HCT116 (cell line): ENCODE measurements at regions not wholly inside any gene's neighbourhood (a gene's known extent, or its start where the extent isn't known, plus 50 kb on each side); places are given as distances from the start of the nearest gene placed in this dataset.

Experiments
- ATAC-seq: fragments of 200-7000 bp; cut with Tn5 transposase; 2 replicates; pipeline ENCODE4 v1.9.1; 2020; ENCODE audit warnings: mild to moderate bottlenecking, moderate library complexity
- BruUV-seq: library from RNA; stranded (reverse); fragments of 400-500 nt; replicated peaks from 2 replicates; lab custom pipeline; 2021; lab: Mats Ljungman, UMichigan
- CTCF ChIA-PET: fragments of 300-600 bp; sonication (Branson Sonifier 250); formaldehyde crosslinking; loops from one replicate; lab custom pipeline; 2021; ENCODE audit warnings: antibody characterized with exemption; lab: Charles Lee
- POLR2A ChIA-PET: fragments of 300-600, 350-600 bp; sonication (Branson Sonifier 250); formaldehyde crosslinking; loops from one replicate; lab custom pipeline; 2021; ENCODE audit warnings: antibody characterized with exemption; lab: Charles Lee
- RAD21 ChIA-PET, 2 experiments: fragments of 300-600 bp; sonication (Branson Sonifier 250); formaldehyde crosslinking; loops; one replicate each; lab custom pipeline; 2023; ENCODE audit warnings: low total read pairs in 2 of 2; ENCODE audit not compliant: uncharacterized antibody in 2 of 2, unreplicated experiment in 2 of 2, low non-redundant PET in 1 of 2; lab: Charles Lee
- DNase-seq: peaks from one replicate; pipeline ENCODE4 v3.0.0-alpha.2; 2010; ENCODE audit warnings: low read depth, low spot score
- H2AFZ ChIP-seq: fragments of 200-600 bp; shearing (Covaris generic), sonication (generic); 2 replicates; pipeline ENCODE4 v1.6.1; 2017; ENCODE audit warnings: low read depth, mixed run types, mixed read lengths, antibody characterized with exemption, low read length; ENCODE audit not compliant: poor library complexity, severe bottlenecking
- H3K27ac ChIP-seq: 2 replicates; pipeline ENCODE4 v1.5.1; 2012; ENCODE audit warnings: low read depth, low read length
- H3K27me3 ChIP-seq: fragments of 200-600 bp; sonication (generic); 2 replicates; pipeline ENCODE4 v1.6.1; 2016; ENCODE audit warnings: mixed run types, low read length, mixed read lengths; ENCODE audit not compliant: insufficient read depth
- H3K36me3 ChIP-seq, 2 experiments: fragments of 200-500 bp in 1 of 2; fragments of 200-600 bp in 1 of 2; sonication (Bioruptor generic) in 1 of 2; sonication (generic) in 1 of 2; 2 replicates each; pipeline versions ENCODE4 v1.5.1 to v1.6.1; 2014 to 2016; ENCODE audit warnings: low read length in 2 of 2, inconsistent platforms in 1 of 2, mixed read lengths in 1 of 2, mixed run types in 1 of 2; ENCODE audit not compliant: insufficient read depth in 2 of 2, control insufficient read depth in 1 of 2
- H3K4me1 ChIP-seq, 2 experiments: fragments of 200-600 bp in 1 of 2; sonication (generic) in 1 of 2; 2 replicates each; pipeline versions ENCODE4 v1.5.1 to v1.6.1; 2012 to 2017; ENCODE audit warnings: low read length in 2 of 2, inconsistent platforms in 1 of 2, mild to moderate bottlenecking in 1 of 2, mixed read lengths in 1 of 2, mixed run types in 1 of 2, moderate library complexity in 1 of 2; ENCODE audit not compliant: insufficient read depth in 2 of 2, control insufficient read depth in 1 of 2
- H3K4me2 ChIP-seq: fragments of 200-600 bp; sonication (generic); 2 replicates; pipeline ENCODE4 v1.6.1; 2017; ENCODE audit warnings: mixed run types, low read length, mixed read lengths
- H3K4me3 ChIP-seq, 2 experiments: fragments of 200-600 bp in 1 of 2; sonication (generic) in 1 of 2; replicated peaks in 1 of 2; 2 replicates each; pipeline ENCODE4 v1.5.1; 2011 to 2016; ENCODE audit warnings: low read length in 2 of 2, control low read depth in 1 of 2, low read depth in 1 of 2, mild to moderate bottlenecking in 1 of 2, mixed read lengths in 1 of 2, mixed run types in 1 of 2
- H3K79me2 ChIP-seq: fragments of 200-600 bp; sonication (generic); 2 replicates; pipeline ENCODE4 v1.6.1; 2017; ENCODE audit warnings: mild to moderate bottlenecking, mixed run types, low read length, moderate library complexity, mixed read lengths; ENCODE audit not compliant: insufficient read depth
- H3K9ac ChIP-seq: fragments of 200-600 bp; sonication (generic); 2 replicates; pipeline ENCODE4 v1.6.1; 2016; ENCODE audit warnings: low read length, mixed read lengths
- H3K9me2 ChIP-seq: fragments of 200-600 bp; sonication (generic), shearing (Covaris generic); 2 replicates; pipeline ENCODE4 v1.6.1; 2017; ENCODE audit warnings: mixed run types, mild to moderate bottlenecking, moderate library complexity; ENCODE audit not compliant: insufficient read depth
- H3K9me3 ChIP-seq, 2 experiments: fragments of 200-500 bp in 1 of 2; fragments of 200-600 bp in 1 of 2; sonication (Bioruptor generic) in 1 of 2; sonication (generic) in 1 of 2; 2 replicates each; pipeline ENCODE4 v1.6.1; 2014 to 2017; ENCODE audit warnings: low read length in 2 of 2, mixed read lengths in 2 of 2, inconsistent platforms in 1 of 2, low read depth in 1 of 2, mild to moderate bottlenecking in 1 of 2, mixed run types in 1 of 2, moderate library complexity in 1 of 2; ENCODE audit not compliant: control insufficient read depth in 1 of 2, insufficient read depth in 1 of 2
- H4K20me1 ChIP-seq: fragments of 200-600 bp; sonication (generic), shearing (Covaris generic); 2 replicates; pipeline ENCODE4 v1.6.1; 2017; ENCODE audit warnings: mixed run types, mild to moderate bottlenecking, moderate library complexity; ENCODE audit not compliant: insufficient read depth
- ATF3 ChIP-seq: IDR thresholded peaks from 2 replicates; pipeline ENCODE4 v1.6.1; 2012
- CBX3 ChIP-seq: IDR thresholded peaks from 2 replicates; pipeline ENCODE4 v1.6.1; 2012; ENCODE audit warnings: low read depth
- CTCF ChIP-seq, 3 experiments: fragments of 200-600 bp in 1 of 3; sonication (generic) in 1 of 3; IDR thresholded peaks in 2 of 3; conservative IDR thresholded peaks in 1 of 3; 2 replicates each; pipeline ENCODE4 v1.5.1; 2012 to 2017; ENCODE audit warnings: low read depth in 2 of 3, low read length in 2 of 3, antibody characterized with exemption in 1 of 3, borderline replicate concordance in 1 of 3, control low read depth in 1 of 3, mild to moderate bottlenecking in 1 of 3, mixed read lengths in 1 of 3, mixed run types in 1 of 3, moderate library complexity in 1 of 3; ENCODE audit not compliant: insufficient read depth in 1 of 3
- EGR1 ChIP-seq: IDR thresholded peaks from 2 replicates; pipeline ENCODE4 v1.6.1; 2012; ENCODE audit warnings: low read depth
- ELF1 ChIP-seq: IDR thresholded peaks from 2 replicates; pipeline ENCODE4 v1.6.1; 2012; ENCODE audit warnings: low read depth, borderline replicate concordance
- EZH2 ChIP-seq: fragments of 200-600 bp; sonication (generic); IDR thresholded peaks from 2 replicates; pipeline ENCODE4 v1.6.1; 2017; ENCODE audit warnings: antibody characterized with exemption, mixed run types
- POLR2A ChIP-seq: IDR thresholded peaks from 2 replicates; pipeline ENCODE4 v1.7.0; 2011; ENCODE audit warnings: borderline replicate concordance; ENCODE audit not compliant: insufficient read depth, insufficient read length; ENCODE audit errors: extremely low read depth
- SIN3A ChIP-seq: IDR thresholded peaks from 2 replicates; pipeline ENCODE4 v1.6.1; 2012; ENCODE audit warnings: low read depth
- SRF ChIP-seq: IDR thresholded peaks from 2 replicates; pipeline ENCODE4 v1.6.1; 2012; ENCODE audit warnings: low read depth
- YY1 ChIP-seq: IDR thresholded peaks from 2 replicates; pipeline ENCODE4 v1.6.1; 2011; ENCODE audit warnings: low read length, low read depth, moderate library complexity, mild to moderate bottlenecking; ENCODE audit not compliant: insufficient replicate concordance; ENCODE audit errors: extremely low read depth
- ZBTB33 ChIP-seq: IDR thresholded peaks from 2 replicates; pipeline ENCODE4 v1.6.1; 2011; ENCODE audit warnings: mild to moderate bottlenecking, low read length, moderate library complexity; ENCODE audit not compliant: insufficient replicate concordance; ENCODE audit errors: extremely low read depth
- ZFX ChIP-seq: fragments of 450-650 bp; IDR thresholded peaks from 2 replicates; pipeline ENCODE4 v1.6.1; 2017
- ZNF274 ChIP-seq: fragments of 200-500 bp; sonication (Bioruptor generic); IDR thresholded peaks from 2 replicates; pipeline ENCODE4 v1.6.1; 2014; ENCODE audit warnings: mild to moderate bottlenecking, low read depth, low read length, inconsistent platforms
- intact Hi-C: fragments of 100-400 bp; cut with micrococcal nuclease; formaldehyde crosslinking; loops from 2 replicates; pipeline ENCODE4 v1.10.0; 2022

- no peak overlapping the region for H3K27ac ChIP-seq
- ChIA-PET CTCF (no interaction called here), RAD21 (no interaction called here), POLR2A (no interaction called here)
- no peaks in the 10 kb centered on the region for H3K9me2 ChIP-seq
- no peak overlapping the region for H2AFZ ChIP-seq
- H3K27me3 ChIP-seq = no peaks in the 10 kb centered on the region
- no peaks in the 10 kb centered on the region for H3K9me3 ChIP-seq
- no peak for ATAC-seq
- intact Hi-C loops = no loop called here
- no peak overlapping the region for H3K4me3 ChIP-seq
- H3K9ac ChIP-seq = no peak overlapping the region
- H3K79me2 ChIP-seq = no peaks in the 10 kb centered on the region
- H3K4me1 ChIP-seq = no peaks in the 10 kb centered on the region
- no TSS peak for BruUV-seq
- no peak overlapping the region for H3K4me2 ChIP-seq
- H3K36me3 ChIP-seq = no peaks in the 10 kb centered on the region
- no peak for DNase-seq
- H4K20me1 ChIP-seq = no peaks in the 10 kb centered on the region
- TF ChIP-seq POLR2A (no peak), EZH2 (no peak), SIN3A (no peak), EGR1 (no peak), CTCF (IDR thresholded peaks at IDR 0.05 in 2 of 3, conservative IDR thresholded peaks at IDR 0.05 in 1 of 3; ENCODE audit: borderline replicate concordance in 1 of 3, insufficient read depth in 1 of 3, low read depth in 2 of 3, low read length in 2 of 3) (no peak), ELF1 (no peak), ZBTB33 (no peak), ZFX (no peak), SRF (no peak), ZNF274 (no peak), ATF3 (no peak), CBX3 (no peak), YY1 (no peak)
Observed at GRCh38 chr6:132868057-132868456, 53.7 kb downstream of the RPS12 start.
